ENCODE measurements at regions not wholly inside any gene's neighbourhood (a gene's known extent, or its start where the extent isn't known, plus 50 kb on each side); places are given as distances from the start of the nearest gene placed in this dataset.

DNA sequence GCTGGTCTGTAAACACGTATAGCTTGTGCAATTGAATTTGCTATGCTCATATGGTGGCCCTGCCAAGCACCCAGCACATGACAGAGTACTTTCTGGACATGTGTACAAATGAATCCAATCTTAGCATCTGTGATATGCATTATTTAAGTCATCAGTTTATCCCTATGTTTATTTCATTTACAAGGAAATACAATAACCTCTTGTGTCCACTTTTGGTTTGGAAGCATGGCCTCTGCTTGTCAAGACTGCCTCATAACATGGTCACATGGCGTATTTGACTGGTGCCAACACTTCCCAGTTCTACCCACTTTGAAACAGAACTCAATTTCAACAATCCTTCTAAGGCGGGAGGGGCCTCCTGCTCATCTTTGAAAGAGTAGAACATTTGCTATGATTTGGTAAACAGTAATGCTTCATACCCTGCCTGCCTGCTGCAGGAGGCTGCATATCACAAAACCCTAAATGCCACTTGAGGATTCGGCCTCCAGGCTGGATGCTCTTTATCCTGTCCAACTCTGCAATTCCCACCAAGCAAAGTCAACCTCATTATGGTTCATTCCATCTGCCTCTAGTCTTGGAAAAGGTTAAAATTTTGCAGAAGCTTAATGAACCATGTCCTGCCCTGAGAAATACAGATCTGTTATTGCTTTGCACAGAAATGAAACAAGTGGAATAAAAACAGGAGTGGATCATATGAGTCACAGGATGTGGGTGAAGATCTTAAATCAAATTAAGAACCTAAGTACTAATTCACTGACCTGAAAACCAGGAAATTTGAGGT lies 151.3 kb downstream of the CYSLTR2 start:
- TF ChIP-seq, protein P1, sequence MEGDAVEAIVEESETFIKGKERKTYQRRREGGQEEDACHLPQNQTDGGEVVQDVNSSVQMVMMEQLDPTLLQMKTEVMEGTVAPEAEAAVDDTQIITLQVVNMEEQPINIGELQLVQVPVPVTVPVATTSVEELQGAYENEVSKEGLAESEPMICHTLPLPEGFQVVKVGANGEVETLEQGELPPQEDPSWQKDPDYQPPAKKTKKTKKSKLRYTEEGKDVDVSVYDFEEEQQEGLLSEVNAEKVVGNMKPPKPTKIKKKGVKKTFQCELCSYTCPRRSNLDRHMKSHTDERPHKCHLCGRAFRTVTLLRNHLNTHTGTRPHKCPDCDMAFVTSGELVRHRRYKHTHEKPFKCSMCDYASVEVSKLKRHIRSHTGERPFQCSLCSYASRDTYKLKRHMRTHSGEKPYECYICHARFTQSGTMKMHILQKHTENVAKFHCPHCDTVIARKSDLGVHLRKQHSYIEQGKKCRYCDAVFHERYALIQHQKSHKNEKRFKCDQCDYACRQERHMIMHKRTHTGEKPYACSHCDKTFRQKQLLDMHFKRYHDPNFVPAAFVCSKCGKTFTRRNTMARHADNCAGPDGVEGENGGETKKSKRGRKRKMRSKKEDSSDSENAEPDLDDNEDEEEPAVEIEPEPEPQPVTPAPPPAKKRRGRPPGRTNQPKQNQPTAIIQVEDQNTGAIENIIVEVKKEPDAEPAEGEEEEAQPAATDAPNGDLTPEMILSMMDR (IDR thresholded peaks at IDR 0.05): no peak
- no peak for TF ChIP-seq MEF2A (IDR thresholded peaks at IDR 0.05; ENCODE audit: borderline replicate concordance, low read depth)
